NCI-H345 (cell line): ENCODE measurements at regions not wholly inside any gene's neighbourhood (a gene's known extent, or its start where the extent isn't known, plus 50 kb on each side); places are given as distances from the start of the nearest gene placed in this dataset.
"Not testable (repeated sequence)": the region's sequence is repeated elsewhere in the genome, so short reads cannot be mapped to it uniquely, and the experiment has no call there.

Source experiments
- DNase-seq: peaks from one replicate; lab custom pipeline; 2025; lab: John Stamatoyannopoulos, UW

DNA sequence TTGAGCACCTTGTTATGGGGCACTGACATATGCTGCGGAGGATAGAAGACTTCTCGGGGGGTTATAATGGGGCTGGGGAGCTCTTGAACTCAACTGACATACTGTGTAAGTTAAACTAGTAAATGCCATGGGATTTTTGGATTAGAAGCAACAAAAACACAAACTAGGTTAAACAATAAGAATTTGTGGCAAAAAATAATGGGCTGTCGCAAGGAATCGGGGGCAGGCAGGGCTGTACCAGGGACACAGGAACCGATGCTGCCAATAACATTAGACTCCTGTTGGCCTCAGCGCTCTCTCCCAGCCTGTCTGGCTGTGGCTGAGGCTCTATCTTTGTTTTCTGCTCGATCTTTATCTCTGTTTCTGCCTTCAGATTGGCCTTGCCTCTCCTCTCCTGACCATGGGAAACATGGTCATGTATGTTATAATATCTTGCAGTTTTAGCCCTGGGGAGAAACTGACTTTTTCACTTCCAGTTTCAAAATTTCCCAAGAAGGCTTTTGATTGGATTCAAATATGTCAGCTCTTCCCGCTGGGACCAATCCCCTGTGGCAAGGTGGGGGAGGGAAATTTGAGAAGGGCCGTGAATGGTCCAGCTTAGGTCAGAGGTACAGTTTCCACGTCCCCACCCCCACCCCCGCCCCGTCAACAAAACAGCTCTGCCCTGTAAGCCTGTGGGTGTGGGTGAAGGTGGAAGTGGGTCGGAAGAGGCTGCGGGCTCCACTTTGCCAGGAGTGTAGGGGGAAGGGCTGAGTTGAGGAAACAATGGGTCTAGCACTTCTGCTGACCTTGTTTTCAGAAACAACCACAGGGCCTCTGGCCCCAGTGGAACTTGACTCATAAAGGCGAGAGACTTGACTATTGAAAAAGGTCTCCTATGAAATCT is 161.1 kb upstream of the TBL1XR1 start:
- DNase-seq, result no peak

- DNase-seq, result peak; percentile 59
Measured at GRCh38 chr3:177358977-177359592, 161.8 kb upstream of the TBL1XR1 start.

DNA sequence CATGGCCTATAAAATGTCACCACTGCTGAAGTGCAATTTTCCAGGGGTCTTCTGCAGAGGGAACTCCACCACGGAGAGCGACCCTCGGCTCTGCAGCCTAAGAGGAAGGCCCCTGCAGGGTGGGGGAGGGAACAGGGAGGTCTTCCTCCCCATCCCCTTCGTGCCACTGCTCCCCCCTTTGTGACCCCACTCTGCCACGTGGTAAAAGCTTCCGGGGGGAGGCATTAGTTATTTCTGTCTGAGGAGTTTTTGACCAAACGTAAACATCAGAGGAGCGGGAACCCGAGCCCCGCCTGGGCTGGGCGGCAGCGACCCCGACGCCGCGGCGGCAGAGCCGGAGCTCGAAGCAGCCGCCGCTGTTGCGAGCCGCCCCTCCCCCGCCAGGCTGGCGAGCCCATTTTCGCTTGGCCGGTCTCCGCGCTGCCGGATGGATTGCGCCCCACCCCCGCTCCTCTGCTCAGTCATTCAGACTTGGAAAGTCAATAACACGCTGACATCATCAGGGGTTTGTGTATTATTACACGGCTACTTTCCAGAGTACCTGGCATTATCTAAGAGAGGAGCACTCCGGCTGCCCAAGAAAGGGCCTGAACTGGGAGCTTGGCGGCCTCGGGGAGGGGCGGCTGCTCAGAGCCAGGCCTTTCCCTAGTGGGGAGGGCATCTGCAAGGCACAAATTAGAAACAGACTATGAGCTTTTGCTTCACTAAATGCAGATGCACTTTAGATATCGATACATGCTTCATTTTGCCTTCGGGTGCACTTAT is 162.5 kb upstream of the TBL1XR1 start:
- DNase-seq, result peak; percentile 94

DNA sequence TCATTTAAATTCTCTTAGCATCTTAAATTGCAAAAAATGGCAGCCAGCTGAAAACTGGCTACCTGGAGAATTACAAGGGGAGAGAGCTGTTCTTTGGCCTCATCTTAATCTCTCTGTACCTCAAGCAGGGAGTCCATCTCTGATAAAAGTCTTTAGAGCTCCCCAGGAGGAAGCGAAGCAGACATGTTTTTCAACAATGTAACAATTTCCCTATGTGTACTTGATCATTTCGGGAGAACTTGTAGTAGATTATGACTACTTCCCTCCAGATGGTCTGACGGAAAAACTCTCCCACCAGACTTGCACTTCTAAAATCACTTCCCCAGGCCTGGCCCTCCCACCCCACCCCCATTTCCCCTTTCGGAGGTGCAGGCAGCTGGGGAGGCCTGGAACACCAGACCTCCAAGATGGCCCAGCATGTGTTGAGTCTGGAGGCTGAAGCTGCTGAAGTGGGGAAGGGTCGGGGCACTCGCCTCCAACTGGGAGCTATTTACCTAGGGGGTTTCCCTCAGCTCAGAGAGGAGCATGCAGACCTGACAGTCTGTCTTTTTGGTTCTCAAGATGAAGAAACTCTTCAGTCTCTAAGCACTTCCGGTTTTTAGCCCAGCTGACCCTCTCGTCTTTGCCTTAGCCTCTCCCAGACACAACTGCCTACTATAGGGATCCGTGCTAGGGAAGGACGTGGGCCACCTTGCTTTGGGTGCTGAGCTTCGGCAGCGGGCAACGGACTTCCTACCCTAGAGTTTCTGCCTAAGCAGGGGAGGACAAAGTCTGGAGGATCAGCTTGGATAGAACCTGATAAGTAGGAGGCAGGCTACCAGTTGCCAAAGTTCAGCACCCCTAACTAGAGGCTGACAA is 164.0 kb upstream of the TBL1XR1 start:
- no peak for DNase-seq

- peak; percentile 74 for DNase-seq
Measured at GRCh38 chr3:177362626-177363025, 165.3 kb upstream of the TBL1XR1 start.

DNA sequence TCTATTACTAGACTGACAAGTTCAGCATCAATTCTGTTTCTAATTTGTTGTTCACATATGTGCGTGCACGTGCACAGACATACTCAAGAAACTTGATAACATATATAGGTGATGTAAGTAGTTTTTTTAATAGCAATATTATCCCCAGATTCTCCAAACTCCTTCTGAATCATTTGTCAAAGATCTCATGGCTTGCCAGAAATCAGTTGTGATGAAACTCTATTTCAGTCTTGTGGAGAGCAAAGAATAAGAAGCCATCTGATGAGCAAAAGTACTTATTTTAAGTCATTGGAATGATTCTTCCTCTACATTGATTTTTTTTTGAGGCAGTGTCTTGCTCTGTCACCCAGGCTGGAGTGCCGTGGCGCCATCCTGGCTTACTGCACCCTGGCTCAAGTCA is 167.0 kb upstream of the TBL1XR1 start:
- no peak for DNase-seq

DNA sequence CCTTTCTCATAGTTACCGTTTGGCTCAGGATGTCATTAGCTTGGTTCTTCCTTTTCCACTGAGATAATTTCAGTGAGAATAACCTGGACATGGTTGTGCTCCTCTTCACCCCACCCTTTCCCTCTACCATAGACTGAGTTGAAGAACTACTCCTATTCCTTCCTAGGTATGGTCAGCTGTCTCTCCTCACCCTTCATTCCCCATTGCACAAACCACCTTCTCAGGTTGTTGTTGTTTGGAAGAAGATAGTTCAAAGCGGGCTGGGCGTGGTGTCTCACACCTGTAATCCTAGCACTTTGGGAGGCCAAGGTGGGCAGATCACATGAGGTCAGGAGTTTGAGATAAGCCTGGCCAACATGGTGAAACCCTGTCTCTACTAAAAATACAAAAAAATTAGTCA is 168.0 kb upstream of the TBL1XR1 start:
- DNase-seq, result not testable (repeated sequence)

- peak; percentile 46 for DNase-seq
Measured at GRCh38 chr3:177367788-177368187, 170.5 kb upstream of the TBL1XR1 start.

- no peak for DNase-seq
Measured at GRCh38 chr3:177370246-177370822, 173.1 kb upstream of the TBL1XR1 start.

- no peak for DNase-seq
Measured at GRCh38 chr3:177371146-177371545, 173.9 kb upstream of the TBL1XR1 start.

- DNase-seq, result peak; percentile 82
Measured at GRCh38 chr3:177371888-177372287, 174.6 kb upstream of the TBL1XR1 start.

GRCh38 chr3:177374323-177374722 is 177.0 kb upstream of the TBL1XR1 start:
- no peak for DNase-seq

DNA sequence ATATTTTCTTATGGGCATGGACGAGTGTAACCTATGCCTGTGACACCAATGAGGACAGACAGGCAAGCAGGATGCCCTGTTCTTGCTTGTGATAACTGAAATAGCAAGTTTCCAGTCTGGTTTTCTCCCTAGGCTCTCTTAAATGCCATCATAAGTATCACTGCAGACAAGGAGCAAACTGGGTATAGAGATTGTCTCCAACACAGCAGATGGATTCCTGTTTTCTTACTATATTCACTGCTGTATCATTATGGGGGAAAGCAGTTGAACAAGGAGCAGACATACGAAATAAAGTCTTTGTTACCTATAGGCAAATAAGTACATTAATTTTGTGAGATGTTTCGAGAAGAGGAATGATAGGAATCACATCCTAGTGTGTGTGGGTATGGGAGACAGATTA is 178.0 kb upstream of the TBL1XR1 start:
- no peak for DNase-seq

- DNase-seq, result no peak
Measured at GRCh38 chr3:177377166-177377565, 179.9 kb upstream of the TBL1XR1 start.

DNA sequence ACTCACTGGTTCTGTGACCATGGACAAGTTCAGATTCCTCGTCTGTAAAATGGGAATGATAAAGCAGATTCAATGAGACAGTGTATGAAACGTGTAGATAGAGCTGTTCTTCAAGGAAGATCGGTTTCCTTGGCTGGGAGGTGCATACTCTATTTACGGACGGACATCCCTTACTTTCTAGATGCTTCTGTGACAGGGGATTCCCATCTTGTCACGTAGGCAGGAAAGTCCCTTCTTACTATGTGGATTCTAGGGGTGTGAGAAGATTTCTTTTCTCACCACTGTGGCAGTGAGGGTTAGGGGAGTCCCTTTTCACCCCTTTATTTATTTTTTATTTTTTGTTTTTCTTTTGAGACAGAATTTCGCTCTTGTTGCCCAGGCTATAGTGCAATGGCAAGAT is 180.9 kb upstream of the TBL1XR1 start:
- no peak for DNase-seq

GRCh38 chr3:177379045-177379444 is 181.8 kb upstream of the TBL1XR1 start:
- DNase-seq, result no peak

- no peak for DNase-seq
Measured at GRCh38 chr3:177381070-177381469, 183.8 kb upstream of the TBL1XR1 start.

DNA sequence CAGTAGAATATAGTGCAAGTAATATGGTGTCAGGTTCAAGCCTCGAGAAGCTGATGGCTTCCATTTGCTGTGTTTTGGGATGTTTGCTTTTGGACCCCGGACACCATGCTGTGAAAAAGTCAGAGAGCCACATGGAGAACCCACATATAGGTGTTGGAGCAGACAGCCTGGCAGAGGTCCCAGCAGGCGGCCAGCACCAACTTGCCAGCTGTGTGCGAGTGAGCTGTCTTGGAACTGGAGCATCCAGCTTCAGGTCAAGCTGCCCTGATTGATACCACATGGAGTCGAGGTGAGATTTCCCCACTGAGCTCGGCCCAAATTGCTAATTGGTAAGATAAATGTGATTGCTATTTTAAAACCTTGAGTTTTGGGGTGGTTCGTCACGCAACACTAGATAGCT is 185.7 kb upstream of the TBL1XR1 start:
- no peak for DNase-seq

- DNase-seq, result no peak
Measured at GRCh38 chr3:177385186-177385585, 187.9 kb upstream of the TBL1XR1 start.

GRCh38 chr3:177385831-177386301 is 188.6 kb upstream of the TBL1XR1 start:
- no peak for DNase-seq

DNA sequence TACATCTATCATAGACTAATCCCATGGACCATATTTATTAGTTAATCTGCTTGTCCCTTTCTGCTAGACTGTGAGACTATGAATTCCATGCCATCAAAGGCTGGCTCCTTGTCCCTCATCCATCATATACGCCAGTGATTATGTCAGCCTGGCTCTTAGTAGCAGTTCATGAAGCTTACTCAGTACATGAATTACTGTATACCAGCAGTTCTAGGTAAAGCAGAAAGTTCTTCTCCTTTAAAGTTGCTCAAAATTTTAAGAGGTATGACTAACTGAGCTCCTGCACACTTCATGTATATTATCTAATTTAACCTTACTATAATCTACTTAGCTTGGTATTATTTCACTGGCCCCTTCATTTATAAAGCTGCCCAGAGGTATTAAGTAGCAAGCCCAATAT is 190.9 kb upstream of the TBL1XR1 start:
- DNase-seq, result no peak
